ENCODE measurements at regions not wholly inside any gene's neighbourhood (a gene's known extent, or its start where the extent isn't known, plus 50 kb on each side); places are given as distances from the start of the nearest gene placed in this dataset.
"Not testable (repeated sequence)": the region's sequence is repeated elsewhere in the genome, so short reads cannot be mapped to it uniquely, and the experiment has no call there.

DNA sequence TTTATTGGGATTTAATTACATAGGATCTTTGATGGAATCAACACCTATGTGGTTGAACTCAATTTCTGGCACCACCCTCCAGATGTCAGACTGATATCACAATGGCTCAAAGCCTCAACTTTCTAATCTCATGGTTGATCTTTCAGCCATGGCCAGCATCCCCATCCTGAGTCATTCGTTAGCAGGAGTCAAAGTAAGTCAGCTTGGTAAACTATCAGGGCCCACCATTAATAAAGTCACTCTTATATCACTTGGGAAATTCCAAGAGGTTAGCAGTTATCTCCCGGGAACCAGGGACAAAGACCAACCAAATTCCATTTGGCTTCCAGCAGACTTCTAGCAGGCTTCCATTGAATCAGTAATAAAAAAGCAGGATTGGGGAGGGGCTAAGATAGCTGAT is 50.7 kb upstream of the TNFSF4 start:
- DNase-seq (ENCODE audit: low spot score) = no peak

DNA sequence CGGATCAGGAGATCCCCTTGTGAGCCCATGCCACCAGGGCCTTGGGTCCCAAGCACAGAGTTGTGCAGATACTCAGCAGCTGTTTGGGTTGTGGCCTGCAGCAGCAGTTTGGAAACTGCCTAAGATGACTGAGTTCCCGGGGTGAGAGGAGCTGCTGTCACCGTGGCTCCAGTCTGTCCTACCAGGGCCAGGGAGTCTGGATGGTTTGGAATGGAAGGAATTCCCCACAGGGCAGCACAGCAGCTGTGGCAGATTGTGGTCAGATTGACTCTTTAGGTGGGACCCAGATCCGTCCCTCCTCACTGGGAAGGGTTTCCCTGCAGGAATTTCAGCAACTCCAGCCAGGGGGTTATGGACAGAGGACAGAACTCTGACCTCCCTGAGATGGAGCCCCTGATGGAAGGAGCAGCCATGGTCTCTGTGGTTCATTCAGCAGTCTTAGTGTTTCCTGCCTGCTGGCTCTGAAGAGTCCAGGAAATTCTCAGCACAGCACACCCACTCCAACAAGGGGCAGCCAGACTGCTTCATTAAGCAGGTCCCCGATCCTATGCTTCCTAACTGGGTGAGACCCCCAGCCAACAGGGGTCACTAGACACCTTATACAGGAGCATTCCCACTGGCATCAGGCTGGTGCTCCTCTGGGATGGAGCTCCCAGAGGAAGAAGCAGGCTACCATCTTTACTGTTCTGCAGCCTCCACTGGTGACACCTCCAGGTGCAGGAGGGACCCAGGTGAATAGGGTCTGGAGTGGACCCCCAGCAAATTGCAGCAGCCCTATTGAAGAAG is 51.5 kb upstream of the TNFSF4 start:
- peak; percentile 52 for DNase-seq (ENCODE audit: low spot score)

DNA sequence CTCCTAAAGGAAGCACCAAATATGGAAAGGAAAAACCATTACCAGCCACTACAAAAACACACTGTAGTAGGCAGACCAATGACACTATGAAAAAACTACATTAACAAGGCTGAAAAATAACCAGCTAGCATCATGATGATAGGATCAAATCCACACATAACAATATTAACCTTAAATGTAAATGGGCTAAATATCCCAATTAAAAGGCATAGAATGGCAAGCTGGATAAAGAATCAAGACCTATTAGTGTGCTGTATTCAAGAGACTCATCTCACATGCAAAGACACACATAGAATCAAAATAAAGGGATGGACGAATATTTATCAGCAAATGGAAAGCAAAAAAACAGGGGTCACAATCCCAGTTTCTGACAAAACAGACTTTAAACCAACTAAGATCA is 53.2 kb upstream of the TNFSF4 start:
- DNase-seq (ENCODE audit: low spot score) = not testable (repeated sequence)

DNA sequence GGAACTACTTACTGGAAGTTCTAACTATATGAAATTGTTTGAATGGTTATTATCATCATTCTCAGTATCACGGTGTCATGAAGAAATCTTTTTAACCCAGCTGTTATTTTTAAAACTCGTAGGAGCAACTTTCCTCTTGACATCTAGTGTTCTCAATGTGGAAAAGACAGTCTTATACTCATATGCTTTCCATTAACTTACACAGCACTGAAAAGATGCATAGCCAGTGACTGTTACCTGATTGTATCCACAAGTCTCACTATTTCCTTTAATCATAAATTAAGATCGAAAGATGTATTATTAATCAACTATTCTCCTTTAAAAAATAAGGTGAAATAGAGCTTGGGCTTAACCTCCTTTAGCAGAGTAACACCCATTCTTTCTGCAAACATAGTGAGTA is 59.7 kb upstream of the TNFSF4 start:
- no peak for DNase-seq (ENCODE audit: low spot score)

DNA sequence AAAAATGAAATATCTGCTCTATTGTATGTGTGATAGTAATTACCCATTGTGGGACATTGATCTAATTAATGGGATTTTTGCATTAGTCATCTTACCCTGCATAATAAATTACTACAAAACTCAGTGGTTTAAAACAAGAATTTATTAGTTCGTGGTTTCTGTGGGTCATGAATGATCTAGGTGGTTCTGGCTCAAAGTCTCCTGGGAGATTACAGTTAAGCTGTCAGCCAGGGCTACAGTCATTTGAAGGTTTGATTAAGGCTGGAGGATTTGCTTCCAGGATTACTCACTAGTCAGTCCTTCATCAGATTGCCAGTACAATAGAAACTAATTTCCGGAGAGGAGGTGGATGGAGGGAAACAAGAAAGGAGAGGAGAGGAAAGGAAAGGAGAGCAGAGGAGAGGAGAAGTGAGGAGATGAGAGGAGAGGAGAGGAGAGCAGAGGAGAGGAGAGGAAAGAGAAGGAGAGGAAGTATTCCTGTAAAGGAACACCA is 60.4 kb upstream of the TNFSF4 start:
- DNase-seq (ENCODE audit: low spot score) = peak; percentile 45

DNA sequence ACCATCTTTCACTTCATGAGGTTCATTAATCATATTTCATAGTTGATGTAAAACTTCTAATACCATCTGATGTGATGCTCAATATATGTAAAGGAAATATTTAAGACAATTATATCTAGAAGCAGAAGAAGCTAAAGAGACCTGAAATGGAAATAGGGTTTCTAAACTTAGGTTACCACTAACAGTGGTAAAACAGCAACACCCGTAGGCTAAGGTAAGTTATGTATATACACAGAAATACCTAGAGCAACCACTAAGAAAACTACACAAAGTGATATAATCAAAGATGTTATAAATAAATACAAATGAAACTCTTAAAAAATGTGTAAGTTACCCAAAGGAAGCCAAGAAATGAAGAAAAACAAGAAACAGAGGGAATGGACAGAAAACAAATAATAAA is 61.1 kb upstream of the TNFSF4 start:
- DNase-seq (ENCODE audit: low spot score) = no peak

DNA sequence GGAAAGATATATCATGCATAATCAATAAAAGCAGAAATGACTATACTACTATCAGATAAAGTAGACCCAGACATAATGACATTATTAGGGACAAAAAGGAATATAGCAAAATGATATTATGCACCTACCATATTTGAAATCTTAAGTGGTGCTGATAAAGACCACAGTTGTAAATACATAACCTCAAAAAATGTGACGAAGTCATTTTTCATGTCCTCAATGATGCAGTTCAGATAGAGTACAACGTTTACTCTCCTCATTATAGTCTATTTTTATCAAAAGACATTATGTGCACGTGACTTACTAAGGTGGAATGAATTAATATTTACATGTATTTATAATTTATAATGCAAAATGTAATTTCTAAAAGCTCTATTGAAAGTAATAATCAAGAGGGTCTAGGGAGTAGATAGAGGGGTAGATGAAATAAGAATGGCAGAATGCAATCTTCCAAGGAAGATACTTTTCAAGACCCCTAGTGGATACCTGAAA is 61.7 kb upstream of the TNFSF4 start:
- no peak for DNase-seq (ENCODE audit: low spot score)

DNA sequence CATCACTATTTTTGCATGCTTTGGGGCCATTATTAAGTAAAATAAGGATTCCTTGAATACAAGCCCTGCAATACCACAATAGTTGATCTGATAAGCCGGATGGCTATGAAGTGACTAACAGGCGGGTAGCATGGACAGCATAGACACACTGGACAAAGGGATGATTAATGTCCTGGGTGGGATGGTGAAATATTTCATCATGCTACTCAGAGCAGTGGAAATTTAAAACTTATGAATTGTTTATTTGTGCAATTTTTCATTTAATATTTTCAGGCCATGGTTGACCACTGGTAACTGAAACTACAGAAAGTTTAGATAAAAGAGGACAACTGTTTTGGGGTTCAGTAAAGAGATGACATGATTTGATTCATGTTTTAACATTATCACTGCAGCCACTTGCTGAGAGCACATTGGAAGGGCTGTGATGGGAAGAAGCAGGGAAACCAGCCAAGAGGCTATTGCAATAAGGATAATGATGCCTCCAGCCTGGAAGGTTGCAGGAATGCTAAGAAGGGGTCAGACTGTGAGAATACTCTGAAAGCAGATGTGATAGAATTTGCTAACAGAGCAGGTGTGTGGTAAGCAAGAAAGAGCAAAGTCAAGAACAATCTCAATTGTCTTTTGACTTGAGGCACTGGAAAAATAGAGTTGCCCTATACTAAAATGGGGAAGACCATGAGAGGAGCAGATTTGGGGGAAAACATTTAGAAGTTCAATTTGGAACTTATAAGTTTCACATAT is 62.5 kb upstream of the TNFSF4 start:
- DNase-seq (ENCODE audit: low spot score) = peak; percentile 72

DNA sequence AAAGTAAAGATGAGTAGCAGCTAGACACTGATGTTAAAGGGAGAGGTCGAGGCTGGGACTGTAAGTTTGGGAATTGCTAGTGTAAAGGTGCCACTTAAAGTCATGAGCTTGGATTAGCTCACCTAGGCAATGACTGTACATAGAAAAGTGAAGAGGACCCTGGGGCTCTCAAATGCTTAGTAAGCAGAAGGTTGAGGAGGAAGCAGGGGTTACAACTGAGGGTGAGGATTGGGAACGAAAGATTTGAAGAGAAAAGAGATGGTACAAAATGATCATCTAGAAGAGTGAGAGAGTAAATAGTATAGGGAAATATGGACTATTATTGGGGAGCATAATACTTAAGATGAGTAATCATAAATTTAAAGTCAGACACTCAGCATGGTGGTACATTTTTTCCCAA is 63.1 kb upstream of the TNFSF4 start:
- DNase-seq (ENCODE audit: low spot score) = no peak

DNA sequence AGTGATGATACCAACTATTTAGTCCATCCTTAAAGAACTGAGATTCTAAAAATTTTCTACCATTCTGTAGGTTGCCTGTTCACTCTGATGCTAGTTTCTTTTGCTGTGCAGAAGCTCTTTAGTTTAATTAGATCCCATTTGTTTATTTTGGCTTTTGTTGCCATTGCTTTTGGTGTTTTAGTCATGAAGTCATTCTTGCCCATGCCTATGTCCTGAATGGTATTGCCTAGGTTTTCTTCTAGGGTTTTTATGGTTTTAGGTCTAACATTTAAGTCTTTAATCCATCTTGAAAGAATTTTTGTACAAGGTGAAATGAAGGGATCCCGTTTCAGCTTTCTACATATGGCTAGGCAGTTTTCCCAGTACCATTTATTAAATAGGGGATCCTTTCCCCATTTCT is 63.9 kb upstream of the TNFSF4 start:
- DNase-seq (ENCODE audit: low spot score) = not testable (repeated sequence)

DNA sequence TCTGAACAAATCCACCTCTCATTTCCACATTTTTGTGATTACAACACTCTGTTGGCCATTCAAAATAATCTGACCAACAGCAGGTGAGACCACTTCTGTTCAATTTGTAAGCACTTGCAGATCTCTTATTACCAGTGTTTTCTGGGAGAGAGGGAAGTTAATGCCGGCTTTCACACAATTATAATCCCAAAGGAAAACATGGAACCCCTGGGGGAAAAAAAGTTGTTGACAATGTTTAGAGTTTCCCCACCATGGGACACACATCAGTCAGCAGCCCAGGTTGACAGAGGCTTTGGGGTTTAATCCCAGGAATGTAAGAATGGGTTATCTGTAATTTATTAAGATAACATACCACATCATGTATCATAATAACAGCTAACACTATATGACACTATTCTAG is 68.4 kb upstream of the TNFSF4 start:
- no peak for DNase-seq (ENCODE audit: low spot score)

DNA sequence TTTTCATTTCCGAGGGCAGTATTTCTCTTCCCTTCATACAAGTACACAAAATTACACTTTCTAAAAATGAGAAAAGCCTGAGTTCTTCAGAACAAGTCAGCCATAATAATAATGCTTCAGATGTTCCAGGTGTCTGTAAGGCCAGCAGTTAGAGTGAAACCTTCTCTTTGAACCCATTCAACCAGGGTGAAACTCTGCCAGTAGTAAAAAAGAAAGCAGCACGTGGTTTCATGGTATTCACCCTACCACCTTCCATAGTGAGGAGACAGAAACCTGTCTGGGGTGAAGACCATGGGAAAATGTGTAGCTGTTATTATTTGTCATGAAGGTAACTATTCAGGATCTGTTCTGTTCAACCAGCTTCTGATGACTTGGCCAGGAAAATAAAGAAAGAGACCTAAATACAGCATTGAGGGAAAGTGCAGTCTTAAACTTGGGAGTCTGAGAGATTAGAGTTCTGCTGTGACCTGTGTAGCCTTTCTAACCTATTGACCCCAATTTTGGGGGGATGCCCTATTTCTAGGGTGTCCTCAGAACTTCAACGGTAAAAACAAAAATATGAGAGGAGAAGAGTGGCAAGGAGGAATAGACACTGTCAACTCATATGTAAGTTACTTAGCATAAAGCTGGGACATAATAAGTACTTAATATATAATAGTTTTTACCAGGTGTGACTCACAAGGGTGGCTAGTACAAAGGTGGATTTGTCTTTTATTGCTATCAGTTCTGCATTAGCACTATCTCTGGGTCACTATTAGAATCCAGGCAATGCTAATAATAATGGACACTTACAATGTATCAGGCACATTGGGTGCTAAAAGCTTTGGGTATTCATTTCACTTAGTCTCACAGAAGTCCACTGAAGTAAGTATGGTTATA is 70.0 kb upstream of the TNFSF4 start:
- DNase-seq (ENCODE audit: low spot score) = no peak

DNA sequence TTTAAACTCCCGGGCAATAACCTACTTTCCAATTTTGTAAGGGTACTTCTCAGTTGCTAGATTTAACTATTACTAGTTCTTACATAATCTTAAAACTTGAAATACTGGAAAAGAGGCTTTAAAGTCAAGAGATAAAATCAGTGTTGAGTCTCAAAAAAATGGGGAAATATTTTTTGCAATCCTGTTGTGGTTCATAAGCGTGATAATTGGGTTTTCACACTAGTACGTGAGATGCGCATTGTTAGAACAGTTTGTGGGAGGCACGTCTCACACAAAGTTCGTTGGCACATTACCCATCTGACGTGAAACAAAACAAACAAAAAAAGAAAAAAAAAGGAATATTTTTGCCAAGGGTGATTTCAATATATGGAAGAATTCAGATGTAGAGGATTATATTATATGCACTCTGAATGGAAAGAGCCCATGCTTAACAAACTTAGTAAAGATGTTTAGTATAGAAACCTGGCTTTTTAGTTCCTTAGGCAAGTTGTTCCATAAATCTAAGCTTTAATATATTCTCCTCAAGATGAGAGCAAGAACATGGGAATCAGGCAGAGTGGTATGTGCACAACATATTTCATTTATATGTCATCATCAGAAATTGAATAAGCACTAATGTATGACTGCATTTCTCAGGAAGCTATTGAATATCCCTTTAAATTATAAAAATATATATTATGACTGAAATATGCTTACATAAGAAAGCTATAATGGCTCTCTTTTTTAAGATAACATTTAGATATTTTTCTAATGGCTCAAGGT is 73.9 kb upstream of the TNFSF4 start:
- no peak for DNase-seq (ENCODE audit: low spot score)

DNA sequence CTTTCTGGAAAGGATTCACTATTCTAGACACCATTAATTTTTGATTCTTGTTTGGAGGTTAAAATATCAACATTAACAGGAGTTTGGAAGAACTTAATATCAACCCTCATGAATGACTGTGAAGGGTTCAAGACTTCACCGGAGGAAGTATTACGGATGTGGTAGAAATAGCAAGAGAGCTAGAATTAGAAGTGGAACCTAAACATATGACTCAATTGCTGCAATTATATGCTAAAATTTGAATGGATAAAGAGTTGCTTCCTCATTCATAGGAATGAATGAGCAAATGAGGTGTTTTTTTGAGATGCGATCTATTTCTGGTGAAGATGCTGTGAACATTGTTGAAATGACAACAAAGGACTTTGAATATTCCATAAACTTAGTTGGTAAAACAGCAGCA is 77.9 kb upstream of the TNFSF4 start:
- no peak for DNase-seq (ENCODE audit: low spot score)

DNA sequence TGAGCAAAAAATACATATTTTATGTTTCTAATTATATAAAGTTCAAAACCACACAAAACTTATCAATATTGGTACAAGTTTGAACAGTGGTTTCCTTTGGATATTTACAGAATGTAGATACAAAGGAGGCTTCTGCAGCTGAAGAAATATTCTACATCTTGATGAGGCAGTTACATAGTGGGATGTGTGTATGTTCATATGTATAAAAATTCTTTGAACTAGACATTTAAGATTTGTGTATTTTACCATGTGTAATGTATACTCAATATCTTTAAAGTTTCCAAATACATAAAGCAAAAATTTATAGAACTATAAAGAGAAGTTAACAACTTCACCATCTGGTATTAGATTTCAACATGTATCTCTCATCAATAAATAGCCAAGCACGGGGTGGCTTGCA is 80.7 kb upstream of the TNFSF4 start:
- DNase-seq (ENCODE audit: low spot score) = no peak

DNA sequence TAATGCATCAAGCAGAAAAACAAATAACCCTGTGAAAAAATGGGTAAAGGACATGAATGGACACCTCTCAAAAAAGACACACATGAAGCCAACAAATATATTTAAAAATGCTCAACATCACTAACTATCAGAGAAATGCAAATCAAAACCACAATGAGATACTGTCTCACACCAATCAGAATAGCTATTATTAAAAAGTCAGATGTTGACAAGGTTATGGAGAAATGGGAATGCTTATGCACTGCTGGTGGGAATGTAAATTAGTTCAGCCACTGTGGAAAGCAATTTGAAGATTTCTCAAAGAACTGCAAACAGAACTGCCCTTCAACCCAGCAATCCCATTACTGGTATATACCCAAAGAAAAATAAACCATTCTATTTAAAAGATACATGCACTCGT is 86.6 kb upstream of the TNFSF4 start:
- no peak for DNase-seq (ENCODE audit: low spot score)

DNA sequence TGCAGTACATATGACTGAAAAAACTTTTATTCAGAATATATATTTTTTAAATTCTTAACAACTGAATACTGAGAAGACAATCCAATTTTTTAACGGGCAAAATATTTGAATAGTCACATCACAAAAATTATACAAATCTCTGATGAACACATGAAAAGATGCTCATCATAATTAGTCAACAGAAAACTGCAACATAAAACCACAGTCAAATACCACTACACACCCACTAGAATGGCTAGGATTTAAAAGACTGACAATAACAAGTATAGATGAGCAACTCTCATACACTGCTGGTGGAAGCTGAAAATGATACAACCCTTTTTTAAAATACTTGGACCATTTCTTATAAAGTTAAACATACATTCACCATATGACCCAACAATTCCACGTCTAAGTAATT is 87.7 kb upstream of the TNFSF4 start:
- DNase-seq (ENCODE audit: low spot score) = peak; percentile 14

DNA sequence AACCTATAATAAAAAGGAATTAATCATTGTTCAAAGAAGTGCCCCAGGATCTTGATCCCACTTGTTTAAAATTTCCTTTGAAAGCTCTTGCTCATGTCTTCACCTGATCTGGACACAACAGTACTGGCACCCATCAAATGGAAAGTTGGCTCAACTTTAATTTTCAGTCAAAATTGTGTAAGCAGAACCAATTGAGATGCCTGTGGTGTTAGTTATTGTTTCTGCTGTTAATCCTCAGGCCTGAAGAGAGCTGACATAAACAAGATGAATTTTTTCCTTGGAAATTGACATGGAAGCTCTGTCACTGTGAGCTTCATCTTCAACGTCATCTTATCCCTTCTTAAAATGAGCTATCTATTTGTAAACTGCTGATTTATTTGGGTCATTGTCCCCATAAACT is 88.3 kb upstream of the TNFSF4 start:
- no peak for DNase-seq (ENCODE audit: low spot score)

DNA sequence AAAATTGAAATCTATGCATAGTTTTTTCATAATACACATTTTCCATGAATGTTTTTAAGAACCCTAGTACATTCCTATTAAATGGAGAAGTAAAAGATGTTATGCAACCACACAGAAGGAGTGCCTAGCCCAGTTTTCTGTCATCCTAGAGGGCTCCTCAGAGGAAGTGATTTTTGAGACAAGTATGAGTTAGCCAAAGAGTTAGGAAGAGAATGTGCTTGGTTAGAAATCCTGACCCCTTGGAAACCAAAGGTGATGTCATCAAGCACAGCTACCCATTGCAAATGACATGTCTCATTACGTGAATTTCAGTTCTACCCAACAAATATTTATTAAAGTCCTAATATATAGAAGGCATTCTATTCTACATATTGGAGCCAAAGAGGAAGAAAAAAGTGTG is 88.9 kb upstream of the TNFSF4 start:
- DNase-seq (ENCODE audit: low spot score) = no peak

DNA sequence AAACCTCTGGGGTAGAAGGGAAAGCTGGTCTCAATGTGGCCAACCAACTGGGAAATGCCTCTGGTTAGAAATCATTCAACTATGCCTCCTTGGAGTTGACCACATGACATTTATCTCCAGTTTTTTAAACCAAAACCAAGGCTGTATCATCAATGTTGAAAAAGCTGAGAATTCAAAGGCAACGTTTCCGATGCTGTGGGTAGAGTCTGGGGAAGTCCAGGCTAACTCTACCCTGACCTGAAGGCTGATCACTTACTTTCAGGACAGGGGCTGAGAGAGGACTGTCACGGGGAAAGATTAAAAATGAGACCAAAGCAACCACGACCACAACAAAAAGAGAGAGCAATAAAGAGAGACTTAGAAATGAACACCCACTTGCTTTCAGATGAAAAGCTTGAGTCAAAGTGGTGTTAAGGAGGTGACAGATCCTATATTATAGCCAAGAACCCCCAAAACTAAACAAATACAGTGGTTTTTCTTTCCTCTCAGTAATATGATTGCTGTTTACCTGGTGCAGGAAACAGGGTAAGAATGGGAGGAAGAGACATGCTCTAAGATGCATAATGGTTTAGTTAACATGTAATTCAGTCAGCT is 90.8 kb upstream of the TNFSF4 start:
- no peak for DNase-seq (ENCODE audit: low spot score)
